ENCODE measurements at regions not wholly inside any gene's neighbourhood (a gene's known extent, or its start where the extent isn't known, plus 50 kb on each side); places are given as distances from the start of the nearest gene placed in this dataset.
"Not testable (repeated sequence)": the region's sequence is repeated elsewhere in the genome, so short reads cannot be mapped to it uniquely, and the experiment has no call there.

DNA sequence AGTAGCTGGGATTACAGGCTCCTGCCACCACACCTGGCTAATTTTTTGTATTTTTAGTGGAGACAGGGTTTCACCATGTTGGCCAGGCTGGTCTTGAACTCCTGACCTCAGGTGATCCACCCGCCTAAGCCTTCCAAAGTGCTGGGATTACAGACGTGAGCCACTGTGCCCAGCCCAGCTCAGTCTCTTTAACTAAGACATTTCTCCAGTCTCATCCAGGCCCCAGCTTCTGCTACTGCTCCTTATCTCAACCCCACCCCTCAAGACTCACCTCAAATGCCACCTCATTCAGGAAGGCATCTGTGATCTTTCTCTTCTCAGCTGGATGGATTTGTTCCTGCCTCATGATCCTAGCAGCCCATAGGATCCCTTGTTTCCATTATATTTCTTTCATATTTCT is 85.9 kb upstream of the GRAMD1B start:
- not testable (repeated sequence) for DNase-seq (ENCODE audit: low read depth)

DNA sequence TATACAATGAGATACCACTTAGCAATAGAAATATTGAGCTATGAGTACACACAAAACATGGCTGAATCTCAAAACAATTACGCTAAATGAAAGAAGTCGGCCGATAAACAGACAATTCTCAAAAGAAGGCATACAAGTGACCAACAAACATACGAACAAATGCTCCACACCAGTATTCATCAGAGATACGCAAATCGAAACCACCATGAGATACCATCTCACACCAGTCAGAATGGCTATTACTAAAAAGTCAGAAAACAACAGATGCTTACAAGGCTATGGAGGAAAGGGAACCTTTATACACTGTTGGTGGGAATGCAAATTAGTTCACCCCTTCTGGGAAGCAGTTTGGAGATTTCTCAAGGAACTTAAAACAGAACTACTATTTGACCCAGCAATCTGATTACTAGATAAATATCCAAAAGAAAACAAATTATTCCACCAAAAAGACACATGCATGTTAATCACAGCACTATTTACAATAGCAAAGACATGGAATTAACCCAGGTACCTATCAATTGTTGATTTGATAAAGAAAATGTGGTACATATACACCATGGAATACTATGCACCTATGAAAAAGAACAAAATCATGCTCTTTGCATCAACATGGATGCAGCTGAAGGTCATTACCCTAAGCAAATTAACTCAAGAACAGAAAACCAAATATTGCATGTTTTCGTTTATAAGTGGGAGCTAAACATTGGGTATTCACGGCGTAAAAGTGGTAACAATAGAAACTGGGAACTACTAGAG is 90.9 kb upstream of the GRAMD1B start:
- DNase-seq (ENCODE audit: low read depth), result no peak

DNA sequence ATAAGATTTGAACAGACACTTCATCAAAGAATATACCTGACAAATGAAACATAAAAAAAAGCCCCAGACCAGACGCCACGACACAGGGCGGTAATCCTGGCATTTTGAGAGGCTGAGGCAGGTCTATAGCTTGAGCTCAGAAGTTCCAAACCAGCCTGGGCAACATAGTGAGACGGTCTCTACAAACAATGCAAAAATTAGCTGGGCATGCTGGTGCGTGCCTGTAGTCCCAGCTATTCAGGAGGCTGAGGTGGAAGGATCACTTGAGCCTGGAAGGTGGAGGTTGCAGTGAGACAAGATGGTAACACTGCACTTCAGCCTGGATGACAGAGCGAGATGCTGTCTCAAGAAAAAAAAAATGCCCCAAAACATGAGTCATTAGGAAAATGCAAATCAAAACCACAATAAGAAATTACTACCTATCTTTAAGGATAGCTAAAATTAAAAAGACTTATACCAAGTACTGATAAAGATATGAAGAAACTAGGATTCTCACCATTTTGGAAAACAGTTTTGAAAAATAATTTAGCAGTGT is 91.7 kb upstream of the GRAMD1B start:
- DNase-seq (ENCODE audit: low read depth), result no peak

DNA sequence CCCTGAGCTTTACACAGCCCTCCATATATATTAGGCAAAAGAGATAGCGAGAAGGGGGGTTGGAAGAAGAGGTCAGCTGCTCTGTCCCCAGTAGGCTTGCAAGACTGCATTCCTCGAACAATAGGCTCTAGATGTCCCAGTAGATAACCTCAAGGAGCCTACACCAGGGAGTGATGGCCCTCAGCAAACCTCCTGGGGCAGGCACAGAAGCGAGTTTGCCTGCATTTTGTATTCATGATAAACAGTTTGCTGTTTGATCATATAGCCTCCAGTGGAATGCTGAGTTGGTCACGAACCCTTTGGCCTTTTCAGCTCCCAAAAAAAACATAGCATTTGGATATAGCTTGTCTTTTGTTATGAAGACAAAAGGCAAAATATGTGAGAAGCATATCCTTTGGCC is 95.1 kb upstream of the GRAMD1B start:
- DNase-seq (ENCODE audit: low read depth), result no peak

DNA sequence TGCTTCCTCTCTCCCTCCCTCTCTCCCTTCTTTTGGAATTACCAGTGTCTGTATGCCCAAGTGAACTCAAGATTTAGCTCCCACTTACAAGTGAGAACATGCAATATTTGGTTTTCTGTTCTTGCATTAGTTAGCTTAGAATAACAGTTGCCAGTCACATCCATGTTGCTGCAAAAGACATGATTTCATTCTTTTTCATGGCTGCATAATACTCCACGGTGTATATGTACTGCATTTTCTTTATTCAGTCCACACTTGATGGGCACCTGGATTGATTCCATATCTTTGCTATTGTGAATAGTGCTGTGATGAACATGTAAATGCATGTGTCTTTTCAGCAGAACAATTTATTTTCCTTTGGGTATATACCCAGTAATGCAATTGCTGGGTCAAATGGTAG is 97.5 kb upstream of the GRAMD1B start:
- DNase-seq (ENCODE audit: low read depth), result not testable (repeated sequence)

DNA sequence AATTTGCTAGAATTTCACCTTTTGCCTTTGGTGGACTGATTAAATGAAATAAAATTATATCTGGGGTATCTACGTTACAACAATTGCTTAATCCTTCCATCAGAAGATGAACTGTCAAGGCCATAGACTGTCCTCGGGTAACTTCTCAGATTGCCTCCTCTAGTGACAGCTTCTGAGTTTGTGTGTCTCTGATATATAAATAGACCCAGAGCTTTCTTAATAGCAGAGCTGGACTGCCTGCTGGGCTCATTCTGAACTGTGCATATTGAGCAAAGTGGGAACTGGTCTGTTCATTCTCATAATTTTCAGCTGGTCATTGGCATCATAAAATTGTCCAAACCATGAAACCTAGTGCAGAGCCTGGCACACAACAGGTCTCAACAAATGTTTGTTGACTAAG is 99.1 kb upstream of the GRAMD1B start:
- DNase-seq (ENCODE audit: low read depth), result no peak

DNA sequence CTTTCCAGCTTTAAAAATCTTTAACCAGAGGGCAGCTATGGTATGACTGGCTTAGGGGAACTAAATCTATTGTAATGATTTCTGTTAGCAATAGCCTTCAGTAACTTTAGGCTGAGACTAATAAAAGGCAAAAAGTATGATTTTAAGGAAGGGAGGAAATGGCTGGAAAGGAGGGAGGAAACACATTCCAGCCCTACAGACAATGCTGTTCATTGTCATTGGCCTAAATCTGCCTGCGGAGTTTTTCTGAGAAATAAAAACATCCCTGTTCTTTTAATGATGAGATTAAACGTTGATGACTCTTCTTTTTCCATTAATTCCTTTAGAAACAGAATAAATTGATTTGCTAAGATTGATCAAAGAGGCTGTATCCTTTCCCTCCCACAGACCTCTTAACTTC is 99.6 kb upstream of the GRAMD1B start:
- DNase-seq (ENCODE audit: low read depth), result no peak

DNA sequence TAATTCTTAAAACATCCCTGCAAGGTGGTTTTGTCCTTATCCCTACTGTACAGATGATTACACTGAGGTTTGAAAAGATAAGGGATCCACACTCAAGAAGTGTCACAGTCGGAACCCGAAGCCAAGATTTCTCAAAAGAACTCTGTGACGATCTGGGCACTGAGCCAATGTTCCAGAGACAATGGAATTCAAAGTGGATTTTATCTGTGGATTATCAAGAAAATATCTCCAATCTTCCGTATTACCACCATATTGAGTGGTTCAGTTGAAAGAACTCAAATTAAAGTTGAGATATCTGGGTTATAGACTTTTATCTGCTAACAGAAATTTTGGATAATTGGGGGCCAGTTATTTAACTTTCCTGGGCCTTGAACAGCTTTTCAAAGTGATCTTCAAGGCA is 100.0 kb upstream of the GRAMD1B start:
- DNase-seq (ENCODE audit: low read depth), result no peak

DNA sequence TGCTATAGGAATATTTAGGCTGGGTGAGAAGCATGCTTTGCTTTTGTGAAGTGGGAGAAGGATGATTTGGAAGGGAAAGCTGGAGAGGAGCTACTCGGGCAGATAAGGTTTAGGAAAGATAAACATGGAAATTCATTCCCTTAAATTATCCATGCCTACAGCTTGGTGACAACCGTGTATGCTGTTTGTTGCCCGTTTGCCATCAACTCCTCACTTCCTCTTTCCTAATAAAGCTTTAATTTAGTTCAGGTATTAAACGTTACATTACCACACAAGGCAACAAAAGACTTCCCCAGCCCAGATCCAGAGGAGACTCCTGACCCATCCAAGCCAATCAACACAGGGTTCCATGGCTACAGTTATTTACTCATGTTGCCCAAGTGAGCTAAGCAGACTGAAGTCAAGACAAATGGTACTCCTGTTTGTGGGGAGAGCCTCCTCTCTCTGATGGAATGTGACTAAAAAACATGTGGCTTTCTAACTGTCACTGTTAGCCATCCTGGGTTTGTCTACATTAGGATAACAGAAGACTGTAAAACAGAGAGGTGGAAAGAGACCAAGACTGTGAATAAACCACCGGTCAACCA is 101.7 kb upstream of the GRAMD1B start:
- DNase-seq (ENCODE audit: low read depth), result no peak

DNA sequence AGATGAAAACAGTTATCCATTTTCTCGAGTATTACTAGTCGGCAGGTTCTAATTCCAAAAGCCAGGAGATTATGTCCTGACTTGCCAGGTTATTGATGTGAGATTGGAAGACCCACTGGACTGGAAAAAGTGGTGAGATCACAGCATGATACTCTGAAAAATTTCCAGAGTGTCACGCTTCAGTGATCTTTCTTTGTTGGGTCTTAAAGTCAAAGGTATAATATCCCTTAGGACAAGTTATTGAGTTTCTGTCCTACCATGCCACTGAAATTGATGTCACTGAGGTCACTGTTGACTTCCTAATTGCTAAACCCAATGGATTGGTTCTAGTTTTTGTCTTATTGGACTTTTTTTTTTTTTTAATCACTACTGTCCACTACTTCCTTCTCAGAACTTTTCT is 104.5 kb upstream of the GRAMD1B start:
- peak; percentile 26 for DNase-seq (ENCODE audit: low read depth)

DNA sequence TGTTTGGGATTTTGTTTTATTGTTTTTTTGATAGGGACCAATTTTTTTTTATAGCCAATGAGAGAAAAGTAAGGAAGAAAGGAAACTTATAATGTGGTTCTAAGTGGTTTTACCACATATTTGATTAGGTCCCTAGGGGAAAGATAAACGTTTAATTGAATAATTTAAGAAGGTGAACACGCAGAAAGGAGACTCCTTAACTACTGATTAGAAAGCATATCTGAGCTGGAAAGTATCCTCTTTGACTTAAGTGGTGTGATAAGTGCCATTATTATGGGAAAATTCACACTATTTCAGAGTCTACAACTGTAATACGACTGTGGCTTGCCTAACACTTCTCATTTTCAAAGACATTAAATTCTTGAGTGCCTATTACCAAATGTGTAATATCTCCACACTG is 106.5 kb upstream of the GRAMD1B start:
- DNase-seq (ENCODE audit: low read depth), result no peak

DNA sequence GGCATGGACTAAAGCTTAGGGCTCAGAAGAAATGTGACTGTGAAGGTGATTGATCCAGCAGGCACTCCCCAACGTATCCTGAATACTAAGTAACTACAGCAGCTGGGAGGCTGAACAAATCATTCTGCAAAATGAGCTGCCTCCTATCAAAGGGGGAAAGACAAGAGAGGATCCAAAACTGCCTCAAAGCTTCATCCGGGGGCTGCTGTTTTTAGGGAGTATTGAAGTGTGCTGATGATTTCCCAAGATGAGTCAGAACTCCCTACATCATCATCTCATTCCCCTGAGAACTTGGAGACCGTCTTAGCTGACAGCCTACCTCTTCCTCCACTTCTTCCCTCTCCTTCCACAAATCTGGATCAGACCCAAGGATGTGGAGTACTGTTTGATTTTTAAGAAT is 108.4 kb upstream of the GRAMD1B start:
- DNase-seq (ENCODE audit: low read depth), result no peak

DNA sequence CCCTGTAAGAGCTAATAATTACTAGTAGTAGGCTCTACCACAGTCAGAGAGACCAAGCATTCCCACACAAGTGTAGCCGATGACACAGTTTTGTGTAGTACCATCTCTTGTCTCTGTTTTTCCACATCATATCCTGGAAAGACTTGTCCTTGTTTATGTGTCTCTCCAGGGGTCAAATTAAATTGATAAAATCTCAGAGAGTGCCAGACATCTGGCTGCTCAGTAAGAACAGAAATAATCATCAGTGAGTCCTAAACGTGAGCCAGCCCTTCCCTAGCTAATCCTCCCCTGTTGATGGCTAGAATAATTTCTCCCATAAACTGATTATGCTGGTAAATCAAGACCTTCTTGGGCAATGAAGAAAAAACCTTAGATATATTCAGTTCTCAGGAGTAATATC is 111.4 kb upstream of the GRAMD1B start:
- no peak for DNase-seq (ENCODE audit: low read depth)

DNA sequence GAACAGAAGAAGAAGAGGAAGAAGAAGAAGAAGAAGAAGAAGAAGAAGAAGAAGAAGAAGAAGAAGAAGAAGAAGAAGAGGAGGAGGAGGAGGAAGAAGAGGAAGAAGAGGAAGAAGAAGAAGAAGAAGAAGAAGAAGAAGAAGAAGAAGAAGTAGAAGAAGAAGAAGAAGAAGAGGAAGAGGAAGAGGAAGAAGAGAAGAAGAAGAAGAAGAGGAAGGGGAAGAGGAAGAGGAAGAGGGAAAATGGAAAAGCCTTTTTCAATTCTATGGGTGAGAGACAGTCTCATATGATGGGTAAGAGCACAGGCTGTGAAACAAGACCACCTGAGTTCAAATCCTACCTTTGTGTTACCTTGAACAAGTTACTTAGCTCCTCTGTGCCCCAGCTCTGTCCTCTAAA is 111.9 kb upstream of the GRAMD1B start:
- DNase-seq (ENCODE audit: low read depth), result not testable (repeated sequence)

DNA sequence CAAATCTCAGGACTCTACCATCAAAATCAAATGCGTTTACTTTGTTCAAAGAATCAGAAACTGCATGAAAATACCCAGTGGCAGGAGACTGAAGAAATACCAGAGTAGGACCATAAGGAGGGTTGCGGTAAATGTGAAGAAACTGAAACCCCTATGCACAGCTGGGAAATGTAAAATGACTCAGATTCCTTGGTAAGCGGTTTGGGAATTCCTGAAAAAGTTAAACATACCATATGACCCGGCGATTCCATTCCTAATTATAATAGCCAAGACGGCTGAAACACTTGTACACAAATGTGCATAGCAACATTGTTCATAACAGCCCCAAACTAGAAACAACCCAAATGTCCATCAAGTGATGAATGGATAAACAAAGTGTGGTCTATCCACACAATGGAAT is 114.1 kb upstream of the GRAMD1B start:
- no peak for DNase-seq (ENCODE audit: low read depth)

DNA sequence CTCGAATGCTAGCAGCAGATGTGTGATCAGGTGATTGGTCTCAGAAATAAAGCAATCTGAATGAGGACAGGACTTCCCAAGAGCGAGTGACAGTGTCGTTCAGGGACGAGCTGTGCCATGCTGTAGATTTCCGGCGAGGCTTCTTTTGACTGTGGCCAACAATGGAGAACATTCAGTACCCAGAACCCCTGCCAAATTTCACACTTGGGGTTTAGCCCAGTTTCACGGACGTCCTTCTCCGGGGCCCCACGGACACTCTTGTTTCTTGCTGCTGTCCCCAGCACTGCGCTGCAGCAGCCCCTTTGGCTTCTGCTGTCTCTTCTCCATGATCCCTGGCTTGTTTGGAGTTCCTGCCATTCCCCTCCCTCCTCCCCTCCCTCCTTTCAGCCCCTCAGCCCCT is 115.1 kb upstream of the GRAMD1B start:
- no peak for DNase-seq (ENCODE audit: low read depth)

DNA sequence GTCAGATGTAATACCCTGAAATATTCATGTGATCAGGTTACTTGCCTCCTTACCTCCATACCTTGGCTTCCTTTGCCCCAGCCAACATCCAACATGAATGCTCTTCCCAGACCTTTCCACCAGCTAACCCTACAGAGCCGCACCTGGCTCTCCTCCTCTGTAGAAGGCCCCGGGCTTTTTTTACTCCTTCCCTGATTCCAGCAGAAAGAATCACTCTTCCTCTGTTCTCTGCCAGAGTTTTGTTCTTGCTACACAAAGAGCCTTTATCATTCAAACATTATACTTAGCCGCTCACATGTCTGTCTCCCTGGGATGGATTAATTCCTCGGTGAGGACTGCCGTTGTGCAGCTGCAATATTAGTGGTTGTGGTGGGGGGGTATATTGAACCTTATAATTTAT is 116.8 kb upstream of the GRAMD1B start:
- no peak for DNase-seq (ENCODE audit: low read depth)

DNA sequence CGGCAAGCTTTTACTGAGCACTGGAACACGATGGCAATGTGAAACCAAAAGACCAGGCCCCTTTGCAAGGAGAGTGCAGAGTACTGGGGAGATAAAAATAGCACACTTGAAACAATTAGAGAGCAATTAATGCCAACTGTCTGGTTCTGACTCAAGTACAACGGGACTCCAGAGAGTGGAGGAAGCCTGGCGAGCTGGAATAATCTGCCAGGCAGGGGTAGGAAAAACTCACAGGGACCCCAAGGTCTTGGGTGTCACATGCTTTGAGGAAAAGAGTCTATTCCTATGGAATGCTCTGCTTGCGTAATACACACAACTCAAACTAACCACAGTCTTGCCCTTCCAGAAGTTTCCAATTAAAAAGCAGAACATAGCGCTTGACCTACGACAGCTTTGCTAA is 113.0 kb upstream of the CLMP start:
- peak; percentile 28 for DNase-seq (ENCODE audit: low read depth)

DNA sequence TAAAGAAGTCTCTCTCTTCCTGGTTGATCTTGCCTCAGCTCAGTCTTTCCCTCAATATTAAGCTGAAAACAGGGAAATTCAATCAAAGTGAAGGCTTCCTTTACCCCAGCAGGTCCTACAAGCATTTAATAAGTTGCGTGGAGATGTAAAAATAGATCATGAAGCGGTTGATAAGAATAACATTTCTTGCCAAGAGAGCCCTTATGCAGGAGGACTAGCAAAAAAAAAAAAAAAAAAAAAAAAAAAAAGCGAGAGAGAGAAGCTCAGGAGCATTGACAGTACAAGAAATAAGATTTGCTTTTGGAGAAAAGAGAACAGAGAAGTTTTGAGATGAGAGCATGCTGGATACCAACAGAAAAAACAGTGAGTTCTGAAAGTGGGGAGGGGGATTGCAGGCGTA is 112.2 kb upstream of the CLMP start:
- DNase-seq (ENCODE audit: low read depth), result no peak

DNA sequence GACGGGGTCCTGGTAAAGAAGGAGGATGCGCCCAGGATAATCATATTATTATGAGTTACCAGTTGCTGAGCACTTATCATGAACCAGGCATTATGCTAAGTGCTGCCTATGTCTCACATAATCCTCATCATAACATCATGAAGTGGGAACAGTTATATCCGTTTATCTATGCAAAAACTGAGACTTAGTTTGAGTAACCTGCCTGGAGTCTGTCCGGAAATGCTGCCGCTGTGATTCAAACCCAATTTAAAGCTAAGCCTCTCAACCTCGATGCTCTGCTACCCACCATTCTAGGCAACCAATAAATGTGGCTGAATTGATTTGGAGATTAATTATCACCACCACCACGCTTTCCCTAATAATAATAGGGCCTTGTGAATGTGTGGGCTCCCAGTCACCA is 111.5 kb upstream of the CLMP start:
- no peak for DNase-seq (ENCODE audit: low read depth)

DNA sequence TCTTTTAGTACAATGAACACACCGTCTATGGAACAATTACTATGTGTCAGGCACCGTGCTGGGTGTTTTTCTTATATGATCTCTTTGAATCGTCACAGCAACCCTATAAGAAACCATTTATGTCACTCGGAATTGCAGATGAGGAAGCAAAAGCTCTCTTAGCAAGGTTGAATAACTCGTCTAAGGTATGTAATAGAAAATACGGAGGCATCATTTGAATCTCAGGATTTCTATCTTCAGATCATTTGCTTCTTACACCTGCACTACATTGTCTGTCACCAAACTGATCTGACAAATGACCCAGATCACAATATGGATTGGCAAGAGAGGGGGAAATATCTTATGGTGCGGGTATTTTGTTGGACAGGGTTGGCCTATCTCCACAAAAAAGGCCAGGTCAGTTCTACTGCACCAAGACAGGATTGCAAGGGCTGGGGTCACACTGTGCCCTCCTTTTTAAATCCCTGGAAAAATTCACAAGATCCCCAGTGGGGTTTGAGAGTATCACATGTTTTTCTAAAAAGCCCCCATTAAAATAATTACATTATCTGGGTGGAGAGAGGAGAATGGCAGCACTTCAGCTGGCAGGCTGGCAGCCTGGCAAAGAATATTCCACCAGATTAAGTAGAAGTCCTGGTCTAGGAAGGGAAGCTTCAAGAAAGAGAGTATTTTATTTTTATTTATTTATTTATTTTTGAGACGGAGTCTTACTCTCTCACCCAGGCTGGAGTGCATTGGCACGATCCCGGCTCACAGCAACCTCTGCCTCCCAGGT is 110.7 kb upstream of the CLMP start:
- DNase-seq (ENCODE audit: low read depth), result no peak

DNA sequence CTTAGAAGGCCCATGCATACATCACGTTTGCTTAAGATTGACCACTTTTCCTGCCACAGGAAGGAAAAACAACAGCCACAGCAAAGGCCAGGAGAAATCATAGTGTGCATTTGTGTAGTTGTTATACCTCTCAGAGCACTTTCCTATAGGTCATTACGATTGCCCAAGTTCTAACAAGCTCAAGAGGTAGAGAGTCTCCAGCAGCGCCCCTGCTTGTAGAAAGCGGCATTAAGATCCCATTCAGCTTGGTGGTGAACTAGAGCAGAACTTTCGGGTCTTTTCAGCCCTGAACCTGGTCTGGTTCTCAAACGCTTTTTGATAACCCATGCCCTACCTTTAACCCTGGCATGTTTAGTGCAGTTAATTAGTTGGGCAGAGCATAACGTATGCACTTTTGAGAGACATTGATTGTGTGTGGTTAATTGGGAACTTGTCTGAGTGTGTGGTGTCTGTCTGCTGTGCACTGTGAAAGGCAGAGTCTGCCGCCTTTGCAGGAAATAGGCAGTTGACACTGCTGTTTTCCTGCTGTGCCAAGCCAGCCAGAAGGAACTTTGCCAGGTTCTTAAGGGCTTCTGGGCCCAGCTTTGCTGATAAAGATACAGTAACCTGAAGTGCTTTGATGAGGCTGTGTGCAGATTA is 109.9 kb upstream of the CLMP start:
- no peak for DNase-seq (ENCODE audit: low read depth)

Measured in renal cortical epithelial cell (primary cell).